Endodermal cell (in vitro differentiated cells): ENCODE measurements at regions not wholly inside any gene's neighbourhood (a gene's known extent, or its start where the extent isn't known, plus 50 kb on each side); places are given as distances from the start of the nearest gene placed in this dataset.

ENCODE experiments used
- DNase-seq: peaks from one replicate; pipeline ENCODE4 v3.0.0-alpha.2; 2017
- H3K27ac ChIP-seq: 2 replicates; pipeline ENCODE4 v1.5.1; 2013; ENCODE audit warnings: mild to moderate bottlenecking, low read depth, low read length, moderate library complexity
- H3K27me3 ChIP-seq: 2 replicates; pipeline ENCODE4 v1.6.1; 2013; ENCODE audit warnings: mild to moderate bottlenecking, low read length, moderate library complexity; ENCODE audit not compliant: insufficient read depth, control insufficient read depth, poor library complexity, severe bottlenecking
- H3K36me3 ChIP-seq: 2 replicates; pipeline ENCODE4 v1.7.0; 2013; ENCODE audit warnings: mild to moderate bottlenecking, low read length, moderate library complexity; ENCODE audit not compliant: control insufficient read depth, insufficient read depth
- H3K4me1 ChIP-seq: one replicate; pipeline ENCODE4 v1.7.0; 2013; ENCODE audit warnings: low read length; ENCODE audit not compliant: control insufficient read depth, insufficient read depth
- H3K4me3 ChIP-seq: 2 replicates; pipeline ENCODE4 v1.5.1; 2013; ENCODE audit warnings: mild to moderate bottlenecking, low read length, moderate library complexity
- H3K9ac ChIP-seq: 2 replicates; pipeline ENCODE4 v1.6.1; 2013; ENCODE audit warnings: mild to moderate bottlenecking, low read length, moderate library complexity; ENCODE audit not compliant: poor library complexity, severe bottlenecking; ENCODE audit errors: extremely low read depth
- H3K9me3 ChIP-seq: 2 replicates; pipeline ENCODE4 v1.6.1; 2013; ENCODE audit warnings: mild to moderate bottlenecking, low read length, moderate library complexity; ENCODE audit not compliant: control insufficient read depth
- H3K27ac Mint-ChIP-seq: 2 replicates; pipeline ENCODE4 v1.8.0; 2020; ENCODE audit warnings: mixed read lengths
- H3K27me3 Mint-ChIP-seq: 2 replicates; pipeline ENCODE4 v1.8.0; 2021; ENCODE audit warnings: mild to moderate bottlenecking, mixed read lengths; ENCODE audit not compliant: insufficient read depth
- H3K36me3 Mint-ChIP-seq: 2 replicates; pipeline ENCODE4 v1.8.0; 2020; ENCODE audit warnings: low read depth, mixed read lengths
- H3K4me1 Mint-ChIP-seq: 2 replicates; pipeline ENCODE4 v1.8.0; 2020; ENCODE audit warnings: mixed read lengths
- H3K4me3 Mint-ChIP-seq: 2 replicates; pipeline ENCODE4 v1.8.0; 2020; ENCODE audit warnings: mild to moderate bottlenecking, moderate library complexity, mixed read lengths
- H3K9me3 Mint-ChIP-seq: 2 replicates; pipeline ENCODE4 v1.8.0; 2020; ENCODE audit warnings: mild to moderate bottlenecking, mixed read lengths
- CTCF ChIP-seq: fragments of 200-600 bp; sonication (generic); conservative IDR thresholded peaks from 2 replicates; pipeline ENCODE4 v1.5.0; 2021; ENCODE audit warnings: antibody characterized with exemption, mild to moderate bottlenecking
- WGBS, 2 experiments: methylation state at CpG; one replicate each; pipeline versions ENCODE4 v1.1.5 to v1.1.7; 2013; ENCODE audit warnings: missing lambda C conversion rate in 2 of 2, mixed read lengths in 1 of 2; ENCODE audit not compliant: insufficient coverage in 1 of 2, insufficient read length in 1 of 2; 5-methylcytosine and 5-hydroxymethylcytosine counted together

- 100% methylated on average over 1 of the region's 3 CpGs; no CpG with 5 or more reads in 1 of the 2 experiments for WGBS, 2 experiments
- TF ChIP-seq CTCF = no peak
- Histone ChIP-seq H3K27me3 (no peaks in the 10 kb centered on the region), H3K27ac (no peak overlapping the region), H3K9me3 (no peaks in the 10 kb centered on the region), H3K36me3 (no peaks in the 10 kb centered on the region), H3K4me1 (peaks cover 4% of the 10 kb centered on the region), H3K9ac (no peak overlapping the region), H3K4me3 (no peak overlapping the region)
- DNase-seq = no peak
- H3K27ac Mint-ChIP-seq = no peak overlapping the region
- H3K4me1 Mint-ChIP-seq = peaks cover 12% of the 10 kb centered on the region
- no peak overlapping the region for H3K4me3 Mint-ChIP-seq
- H3K27me3 Mint-ChIP-seq = no peaks in the 10 kb centered on the region
- no peaks in the 10 kb centered on the region for H3K36me3 Mint-ChIP-seq
- H3K9me3 Mint-ChIP-seq = no peaks in the 10 kb centered on the region
These were observed 79.5 kb downstream of the KCTD15 start for GRCh38 chr19:33876192-33876591.

- H3K27ac ChIP-seq = no peak overlapping the region
- no peak overlapping the region for H3K27ac Mint-ChIP-seq
- no peaks in the 10 kb centered on the region for H3K27me3 Mint-ChIP-seq
- no peaks in the 10 kb centered on the region for H3K9me3 Mint-ChIP-seq
- peaks cover 4% of the 10 kb centered on the region for H3K4me1 ChIP-seq
- TF ChIP-seq CTCF = no peak
- WGBS, 2 experiments = 87 to 91% methylated on average over 12 to 13 of the region's 13 CpGs
- H3K36me3 Mint-ChIP-seq = no peaks in the 10 kb centered on the region
- no peak overlapping the region for H3K9ac ChIP-seq
- peaks cover 14% of the 10 kb centered on the region for H3K4me1 Mint-ChIP-seq
- H3K9me3 ChIP-seq = no peaks in the 10 kb centered on the region
- no peak overlapping the region for H3K4me3 Mint-ChIP-seq
- H3K4me3 ChIP-seq = no peak overlapping the region
- H3K36me3 ChIP-seq = no peaks in the 10 kb centered on the region
- H3K27me3 ChIP-seq = no peaks in the 10 kb centered on the region
- no peak for DNase-seq
These were observed 81.4 kb downstream of the KCTD15 start for GRCh38 chr19:33878030-33878544.

- Mint-ChIP-seq H3K4me3 (no peak overlapping the region), H3K9me3 (no peaks in the 10 kb centered on the region)
- 86 to 93% methylated on average over 10 to 11 of the region's 11 CpGs for WGBS, 2 experiments
These were observed 82.5 kb downstream of the KCTD15 start for GRCh38 chr19:33878910-33879810.

More at GRCh38 chr19:33878910-33879810, 82.5 kb downstream of the KCTD15 start:
- no peak for DNase-seq
- H3K27me3 ChIP-seq = no peaks in the 10 kb centered on the region
- no peaks in the 10 kb centered on the region for H3K9me3 ChIP-seq
- Mint-ChIP-seq H3K36me3 (no peaks in the 10 kb centered on the region), H3K27ac (no peak overlapping the region), H3K4me1 (peaks cover 19% of the 10 kb centered on the region), H3K27me3 (no peaks in the 10 kb centered on the region)
- no peak for TF ChIP-seq CTCF
- H3K9ac ChIP-seq = no peak overlapping the region
- peaks cover 4% of the 10 kb centered on the region for H3K4me1 ChIP-seq
- no peak overlapping the region for H3K4me3 ChIP-seq
- no peaks in the 10 kb centered on the region for H3K36me3 ChIP-seq
- no peak overlapping the region for H3K27ac ChIP-seq
